BLaER1 treated with 17β-estradiol and CSF1 and Interleukin-3, amounts not matched to agents 10 nM and 100 nM (cell line): ENCODE measurements at regions not wholly inside any gene's neighbourhood (a gene's known extent, or its start where the extent isn't known, plus 50 kb on each side); places are given as distances from the start of the nearest gene placed in this dataset.
A peak's percentile ranks its signal among the peaks of the same experiment; 100 is the strongest.

Source experiments
- H3K27ac ChIP-seq, 11 experiments: shearing (Covaris generic); formaldehyde crosslinking; 2 replicates each; pipeline ENCODE4 v1.8.1; 2022
- H3K27me3 ChIP-seq, 11 experiments: shearing (Covaris generic); formaldehyde crosslinking; 2 replicates each; pipeline ENCODE4 v1.8.1; 2022
- H3K36me3 ChIP-seq, 11 experiments: shearing (Covaris generic); formaldehyde crosslinking; 2 replicates each; pipeline ENCODE4 v1.8.1; 2022
- H3K4me1 ChIP-seq, 10 experiments: shearing (Covaris generic); formaldehyde crosslinking; 2 replicates each; pipeline ENCODE4 v1.8.1; 2022
- H3K4me2 ChIP-seq, 11 experiments: shearing (Covaris generic); formaldehyde crosslinking; 2 replicates each; pipeline ENCODE4 v1.8.1; 2022
- H3K4me3 ChIP-seq, 10 experiments: shearing (Covaris generic); formaldehyde crosslinking; 2 replicates each; pipeline ENCODE4 v1.8.1; 2022
- H3K9ac ChIP-seq, 11 experiments: shearing (Covaris generic); formaldehyde crosslinking; 2 replicates each; pipeline ENCODE4 v1.8.1; 2022
- H3K9me3 ChIP-seq, 11 experiments: shearing (Covaris generic); formaldehyde crosslinking; replicated peaks in 1 of 11; 2 replicates each; pipeline ENCODE4 v1.8.1; 2022
- H4K20me1 ChIP-seq, 11 experiments: shearing (Covaris generic); formaldehyde crosslinking; 2 replicates each; pipeline ENCODE4 v1.8.1; 2022
- Cebpa-rat ChIP-seq, 11 experiments: shearing (Covaris generic); IDR thresholded peaks; 2 replicates each; pipeline ENCODE4 v1.8.1; 2022

DNA sequence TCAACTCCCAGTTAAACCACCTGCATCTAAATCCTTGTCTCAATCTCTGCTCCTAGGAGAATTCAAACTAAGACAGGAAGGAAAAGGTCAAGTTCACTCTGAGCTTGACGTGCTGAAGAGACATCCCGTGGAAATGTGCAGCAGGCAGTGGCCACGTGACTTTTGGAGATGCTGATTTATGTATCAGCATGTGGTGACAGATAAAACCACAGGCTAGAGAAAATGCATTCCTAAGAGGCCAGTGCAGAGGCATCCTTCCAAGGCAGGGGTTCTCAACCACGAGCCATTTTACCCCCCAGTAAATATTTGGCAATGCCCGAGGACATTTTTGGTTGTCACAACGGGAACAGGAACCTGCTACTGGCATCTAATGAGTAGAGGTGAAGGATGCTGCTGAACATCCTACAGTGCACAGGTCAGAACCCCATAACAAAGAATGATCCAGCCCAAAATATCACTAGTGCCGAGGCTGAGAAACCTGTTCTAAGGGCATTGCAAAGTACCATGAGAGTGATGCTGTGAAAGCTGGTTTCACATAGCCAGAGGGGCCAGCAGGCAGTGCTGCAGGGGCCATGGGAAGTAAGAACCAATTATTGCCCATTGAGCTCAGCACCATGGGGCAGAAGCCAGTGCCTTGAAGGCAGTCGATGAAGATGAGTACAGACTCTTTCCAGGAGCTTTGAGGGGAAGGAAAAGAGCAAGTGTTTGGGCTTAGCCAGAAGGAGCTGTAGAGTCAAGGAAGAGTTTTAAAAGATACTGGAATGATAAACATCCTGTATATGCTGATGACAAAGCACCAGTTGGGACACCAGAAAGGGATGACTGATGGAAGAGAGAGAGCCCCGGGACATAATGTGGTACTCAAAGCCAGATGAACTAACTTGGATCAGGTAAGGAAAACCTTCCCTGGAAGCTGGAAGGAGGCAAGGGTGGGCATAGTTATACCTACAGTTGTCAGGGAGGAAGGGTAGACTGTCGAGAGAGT lies 174.6 kb downstream of the HAUS1 start:
- Histone ChIP-seq H3K27me3 (no peaks in the 10 kb centered on the region), H3K36me3 (no peaks in the 10 kb centered on the region), H3K4me2 (peak overlapping the region in 10 of 11 experiments; percentile 9 to 44 (median 24); a peak in 17 of 22 replicates), H3K27ac (no peak overlapping the region), H3K4me3 (no peak overlapping the region), H3K9ac (no peak overlapping the region), H3K4me1 (peaks cover 7 to 27% (median 18%) of the 10 kb centered on the region in 10 experiments; a peak in 19 of 20 replicates), H3K9me3 (no peaks in the 10 kb centered on the region), H4K20me1 (peaks cover 0 to 9% (median 0%) of the 10 kb centered on the region in 11 experiments; a peak in 1 of 22 replicates)
- no peak for TF ChIP-seq Cebpa-rat (IDR thresholded peaks at IDR 0.05)

DNA sequence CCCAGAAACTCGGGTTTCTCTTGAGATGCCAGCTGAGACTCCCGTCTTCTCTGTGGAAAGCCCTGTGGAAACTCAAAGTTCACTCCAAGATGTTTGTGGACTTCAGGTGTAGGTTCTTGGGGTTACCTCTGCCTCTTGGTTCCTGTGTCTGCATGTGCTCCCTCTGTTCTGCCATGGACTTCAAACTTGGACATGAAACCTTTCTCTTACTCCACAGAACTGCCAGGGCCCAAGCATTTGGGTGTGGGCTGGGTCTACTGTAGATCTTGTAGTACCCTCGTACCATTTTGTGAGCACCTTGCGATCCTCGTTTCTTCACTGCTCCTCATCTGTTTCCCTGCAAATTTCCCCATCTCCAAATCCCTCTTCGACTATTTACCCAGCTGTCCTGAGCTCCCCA lies 175.5 kb downstream of the HAUS1 start:
- H3K4me1 ChIP-seq, result peaks cover 7 to 27% (median 21%) of the 10 kb centered on the region in 10 experiments; a peak in 19 of 20 replicates
- H3K4me3 ChIP-seq, result no peak overlapping the region
- no peaks in the 10 kb centered on the region for H3K36me3 ChIP-seq
- peaks cover 0 to 9% (median 0%) of the 10 kb centered on the region in 11 experiments; a peak in 1 of 22 replicates for H4K20me1 ChIP-seq
- TF ChIP-seq Cebpa-rat (IDR thresholded peaks at IDR 0.05), result no peak
- H3K9me3 ChIP-seq, result no peaks in the 10 kb centered on the region
- H3K27ac ChIP-seq, result no peak overlapping the region
- no peaks in the 10 kb centered on the region for H3K27me3 ChIP-seq
- H3K4me2 ChIP-seq, result no peak overlapping the region
- no peak overlapping the region for H3K9ac ChIP-seq

DNA sequence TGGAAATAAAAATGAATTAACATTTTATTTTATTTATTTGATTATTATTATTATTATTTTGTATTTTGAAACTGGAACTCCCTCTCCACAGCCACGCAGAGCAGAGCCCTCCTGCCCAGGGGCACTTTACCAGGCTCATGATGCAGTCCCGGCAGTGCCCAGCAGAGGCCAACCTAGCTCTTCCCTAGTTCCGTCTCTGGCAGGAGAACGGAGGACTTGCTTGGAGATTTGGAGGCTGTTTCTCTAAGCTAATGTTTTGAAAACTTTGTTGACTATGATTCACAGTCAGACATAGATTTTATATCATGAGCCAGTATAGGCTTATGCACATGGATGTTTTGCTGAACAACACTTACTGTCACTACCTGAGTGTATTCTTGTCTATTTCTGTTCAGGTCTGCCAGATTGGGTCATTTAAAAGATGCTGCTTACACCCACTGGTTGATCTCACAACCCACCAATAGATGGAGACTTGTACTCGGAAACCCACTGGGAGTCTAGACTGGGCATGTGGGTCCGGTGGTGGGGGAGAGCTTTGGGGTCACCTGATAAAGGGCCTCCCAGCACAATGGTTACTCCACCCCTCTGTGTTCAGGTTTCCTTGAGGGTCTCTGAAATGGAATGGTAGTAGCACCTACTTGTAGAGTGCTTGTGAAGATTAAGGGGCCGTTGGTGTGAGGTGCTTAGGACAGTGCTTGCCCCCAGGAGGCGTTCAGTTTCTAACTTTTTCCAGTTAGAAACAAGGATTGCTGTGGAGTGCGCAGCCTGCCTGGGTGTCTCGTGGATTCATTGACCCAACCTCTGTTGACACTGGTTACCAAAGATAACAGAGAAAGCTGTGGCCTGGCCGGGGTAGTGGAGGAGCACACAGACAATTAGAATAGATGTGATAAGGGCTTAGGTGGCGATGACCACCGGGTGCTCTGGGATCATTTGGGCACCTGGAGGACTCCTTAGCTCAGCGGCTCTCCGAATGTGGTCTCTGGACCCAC lies 177.3 kb downstream of the HAUS1 start:
- Histone ChIP-seq H3K36me3 (no peaks in the 10 kb centered on the region), H4K20me1 (peaks cover 0 to 9% (median 0%) of the 10 kb centered on the region in 11 experiments; a peak in 1 of 22 replicates)

DNA sequence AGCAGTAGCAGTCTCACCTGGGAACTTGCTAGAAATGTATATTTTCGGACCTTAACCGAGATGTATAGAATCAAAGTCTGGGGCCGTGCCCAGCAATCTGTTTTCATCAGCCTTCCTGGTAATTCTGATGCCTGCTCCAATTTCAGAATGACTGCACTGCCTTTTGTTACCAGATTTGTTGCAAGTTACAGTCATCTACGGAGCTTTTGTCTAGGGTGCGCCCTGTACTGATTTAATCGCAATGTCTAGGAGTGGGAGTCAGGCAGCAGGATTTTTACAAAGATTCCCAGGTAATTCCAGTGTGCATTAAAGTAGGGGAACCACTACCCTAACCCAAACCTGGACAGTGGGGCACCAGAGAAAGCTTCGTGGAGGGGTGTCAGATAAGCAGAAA lies 178.0 kb downstream of the HAUS1 start:
- TF ChIP-seq Cebpa-rat (IDR thresholded peaks at IDR 0.05), result no peak
- H3K27me3 ChIP-seq, result no peaks in the 10 kb centered on the region
- no peak overlapping the region for H3K4me2 ChIP-seq
- no peak overlapping the region for H3K9ac ChIP-seq
- H3K9me3 ChIP-seq, result no peaks in the 10 kb centered on the region
- no peak overlapping the region for H3K27ac ChIP-seq
- H4K20me1 ChIP-seq, result peaks cover 0 to 9% (median 0%) of the 10 kb centered on the region in 11 experiments; a peak in 1 of 22 replicates
- no peak overlapping the region for H3K4me3 ChIP-seq
- no peaks in the 10 kb centered on the region for H3K36me3 ChIP-seq
- peaks cover 7 to 27% (median 21%) of the 10 kb centered on the region in 10 experiments; a peak in 19 of 20 replicates for H3K4me1 ChIP-seq

More for the DNA sequence above, 177.3 kb downstream of the HAUS1 start:
- no peaks in the 10 kb centered on the region for H3K27me3 ChIP-seq
- H3K4me3 ChIP-seq, result no peak overlapping the region
- TF ChIP-seq Cebpa-rat (IDR thresholded peaks at IDR 0.05), result no peak
- no peak overlapping the region for H3K9ac ChIP-seq
- no peak overlapping the region for H3K27ac ChIP-seq
- no peak overlapping the region for H3K4me2 ChIP-seq
- no peaks in the 10 kb centered on the region for H3K9me3 ChIP-seq
- H3K4me1 ChIP-seq, result peaks cover 7 to 27% (median 21%) of the 10 kb centered on the region in 10 experiments; a peak in 19 of 20 replicates

DNA sequence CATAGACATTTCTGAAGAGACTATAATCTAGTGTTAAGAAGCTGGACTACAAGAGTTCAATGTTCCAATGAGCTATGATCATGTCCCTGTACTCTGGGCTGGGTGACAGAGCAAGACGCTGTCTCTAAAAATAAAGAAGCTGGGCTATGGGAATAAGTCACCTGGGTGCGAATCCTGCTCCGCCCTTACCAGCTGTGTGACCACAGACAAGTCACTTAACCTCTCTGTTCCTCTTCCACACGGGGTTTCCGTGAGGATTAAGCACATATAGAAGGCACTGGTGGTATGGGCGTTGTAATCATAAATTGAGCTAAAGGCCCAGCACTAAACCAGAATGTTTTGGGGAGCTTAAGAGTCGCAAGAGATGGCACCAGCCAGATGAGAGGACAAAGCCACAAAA lies 178.5 kb downstream of the HAUS1 start:
- no peaks in the 10 kb centered on the region for H3K36me3 ChIP-seq
- no peak for TF ChIP-seq Cebpa-rat (IDR thresholded peaks at IDR 0.05)
- no peaks in the 10 kb centered on the region for H3K9me3 ChIP-seq
- H3K4me3 ChIP-seq, result no peak overlapping the region
- no peak overlapping the region for H3K9ac ChIP-seq
- H3K27ac ChIP-seq, result no peak overlapping the region
- H4K20me1 ChIP-seq, result peaks cover 0 to 8% (median 0%) of the 10 kb centered on the region in 11 experiments; a peak in 1 of 22 replicates
- H3K4me2 ChIP-seq, result no peak overlapping the region
- no peaks in the 10 kb centered on the region for H3K27me3 ChIP-seq
- H3K4me1 ChIP-seq, result peaks cover 7 to 27% (median 21%) of the 10 kb centered on the region in 10 experiments; a peak in 19 of 20 replicates

DNA sequence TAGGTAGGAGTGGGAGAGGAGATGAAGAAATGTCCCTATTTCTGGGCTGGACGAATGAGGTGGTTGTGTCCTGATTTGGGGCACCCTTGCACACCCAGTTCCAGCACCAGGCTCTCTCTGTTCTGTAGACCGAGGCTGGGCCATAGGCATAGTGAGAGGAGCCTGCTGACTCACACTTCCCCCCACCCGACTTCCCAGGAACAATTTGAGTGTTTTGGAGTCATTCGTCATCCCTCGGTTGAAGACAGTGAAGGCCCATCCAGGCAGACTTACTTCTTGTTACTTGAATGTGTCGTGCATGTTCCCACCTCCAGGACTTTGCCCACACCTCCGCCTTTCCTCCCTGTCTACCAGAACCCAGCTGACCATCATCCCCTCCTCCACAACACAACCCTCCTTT lies 179.1 kb downstream of the HAUS1 start:
- Histone ChIP-seq H3K4me1 (peaks cover 3 to 20% (median 15%) of the 10 kb centered on the region in 10 experiments; a peak in 19 of 20 replicates), H4K20me1 (peaks cover 0 to 5% (median 0%) of the 10 kb centered on the region in 11 experiments; a peak in 1 of 22 replicates), H3K9me3 (no peaks in the 10 kb centered on the region), H3K9ac (no peak overlapping the region), H3K4me2 (peak overlapping the region in 2 of 11 experiments; percentile 13 to 26; a peak in 1 of 22 replicates), H3K27ac (no peak overlapping the region), H3K27me3 (no peaks in the 10 kb centered on the region), H3K4me3 (no peak overlapping the region), H3K36me3 (no peaks in the 10 kb centered on the region)
- TF ChIP-seq Cebpa-rat (IDR thresholded peaks at IDR 0.05), result no peak

DNA sequence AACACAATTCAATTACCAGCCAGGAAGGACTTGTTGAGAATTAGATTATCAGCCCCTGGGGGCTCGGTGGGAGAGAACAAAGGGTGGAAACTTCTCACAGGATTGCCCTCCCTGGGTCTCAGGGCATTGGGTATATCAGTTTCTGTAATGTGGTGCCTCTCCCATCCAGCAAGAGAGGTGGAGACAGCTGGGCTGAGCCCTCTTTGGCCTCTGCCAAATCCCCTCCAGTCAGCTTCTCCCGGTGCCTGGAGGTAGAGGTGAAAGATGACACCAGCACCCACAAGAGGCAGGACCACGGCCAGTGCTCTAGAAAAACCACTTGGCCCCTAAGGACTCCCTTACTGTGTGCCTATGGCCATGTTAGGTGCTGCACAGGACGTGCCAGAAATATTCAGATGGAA lies 179.7 kb downstream of the HAUS1 start:
- Histone ChIP-seq H3K4me2 (peak overlapping the region in 2 of 11 experiments; percentile 13 to 26; a peak in 2 of 22 replicates), H3K4me1 (peaks cover 0 to 14% (median 9%) of the 10 kb centered on the region in 10 experiments; a peak in 10 of 20 replicates), H3K36me3 (no peaks in the 10 kb centered on the region), H4K20me1 (peaks cover 0 to 5% (median 0%) of the 10 kb centered on the region in 11 experiments; a peak in 1 of 22 replicates), H3K9me3 (no peaks in the 10 kb centered on the region), H3K4me3 (no peak overlapping the region), H3K27me3 (no peaks in the 10 kb centered on the region), H3K9ac (no peak overlapping the region), H3K27ac (no peak overlapping the region)
- TF ChIP-seq Cebpa-rat (IDR thresholded peaks at IDR 0.05), result no peak

DNA sequence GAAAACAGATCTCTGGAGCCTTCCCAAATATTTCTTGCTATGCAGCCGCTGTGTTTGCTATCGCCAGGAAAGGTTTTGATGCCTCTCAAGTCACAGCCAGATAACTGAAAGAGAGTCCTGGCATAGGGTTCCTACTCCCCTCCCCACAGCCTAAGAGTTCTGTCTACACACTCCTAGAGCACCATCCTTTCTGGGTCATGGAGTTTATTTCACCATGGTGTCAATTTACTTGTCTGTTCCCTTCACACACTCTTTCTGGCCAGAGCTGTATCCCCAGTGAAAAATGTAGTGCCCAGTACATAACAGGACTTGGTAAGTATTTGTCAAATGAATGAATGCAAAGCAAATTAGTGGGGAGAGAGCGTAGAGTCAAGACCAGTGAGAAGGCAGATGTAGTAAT lies 185.3 kb downstream of the HAUS1 start:
- Histone ChIP-seq H3K9ac (no peak overlapping the region), H4K20me1 (no peaks in the 10 kb centered on the region; a peak in 1 of 22 replicates), H3K4me1 (peaks cover 0 to 10% (median 7%) of the 10 kb centered on the region in 10 experiments; a peak in 10 of 20 replicates), H3K27ac (no peak overlapping the region), H3K4me3 (no peak overlapping the region), H3K9me3 (no peaks in the 10 kb centered on the region), H3K27me3 (no peaks in the 10 kb centered on the region), H3K4me2 (no peak overlapping the region), H3K36me3 (no peaks in the 10 kb centered on the region)
- no peak for TF ChIP-seq Cebpa-rat (IDR thresholded peaks at IDR 0.05)
